Mesendoderm (in vitro differentiated cells): ENCODE measurements at regions not wholly inside any gene's neighbourhood (a gene's known extent, or its start where the extent isn't known, plus 50 kb on each side); places are given as distances from the start of the nearest gene placed in this dataset.

Source experiments
- DNase-seq: peaks from one replicate; pipeline ENCODE4 v3.0.0; 2013
- H2AK5ac ChIP-seq: 2 replicates; pipeline ENCODE4 v1.6.1; 2013; ENCODE audit warnings: low read length, inconsistent platforms
- H2BK120ac ChIP-seq: 2 replicates; pipeline ENCODE4 v1.6.1; 2013; ENCODE audit warnings: low read depth, mild to moderate bottlenecking, low read length, moderate library complexity, mixed read lengths
- H2BK15ac ChIP-seq: replicated peaks from 2 replicates; pipeline ENCODE4 v1.6.1; 2013; ENCODE audit warnings: low read depth, mild to moderate bottlenecking, moderate library complexity
- H2BK5ac ChIP-seq: 2 replicates; pipeline ENCODE4 v1.6.1; 2013; ENCODE audit warnings: low read length, inconsistent platforms
- H3K18ac ChIP-seq: 2 replicates; pipeline ENCODE4 v1.6.1; 2013; ENCODE audit warnings: mild to moderate bottlenecking, low read length, mixed read lengths
- H3K23ac ChIP-seq: one replicate; pipeline ENCODE4 v1.6.1; 2013; ENCODE audit warnings: low read length
- H3K27ac ChIP-seq: 2 replicates; pipeline ENCODE4 v1.5.1; 2013; ENCODE audit warnings: low read depth, mild to moderate bottlenecking, inconsistent platforms, low read length, moderate library complexity
- H3K27me3 ChIP-seq: 2 replicates; pipeline ENCODE4 v1.6.1; 2013; ENCODE audit warnings: low read length, control low read depth, mild to moderate bottlenecking, inconsistent platforms; ENCODE audit not compliant: insufficient read depth, poor library complexity
- H3K36me3 ChIP-seq: 2 replicates; pipeline ENCODE4 v1.6.1; 2013; ENCODE audit warnings: low read length, inconsistent platforms; ENCODE audit not compliant: control insufficient read depth, insufficient read depth
- H3K4ac ChIP-seq: one replicate; pipeline ENCODE4 v1.6.1; 2013; ENCODE audit warnings: low read depth, mild to moderate bottlenecking, low read length, moderate library complexity
- H3K4me1 ChIP-seq: 2 replicates; pipeline ENCODE4 v1.6.1; 2013; ENCODE audit warnings: low read depth, low read length, inconsistent platforms; ENCODE audit not compliant: control insufficient read depth
- H3K4me2 ChIP-seq: 2 replicates; pipeline ENCODE4 v1.6.1; 2013; ENCODE audit warnings: low read length
- H3K4me3 ChIP-seq: 2 replicates; pipeline ENCODE4 v1.5.1; 2013; ENCODE audit warnings: mild to moderate bottlenecking, low read length
- H3K56ac ChIP-seq: one replicate; pipeline ENCODE4 v1.6.1; 2013; ENCODE audit warnings: low read length
- H3K79me1 ChIP-seq: 2 replicates; pipeline ENCODE4 v1.6.1; 2013; ENCODE audit warnings: low read length, inconsistent platforms
- H3K79me2 ChIP-seq: 2 replicates; pipeline ENCODE4 v1.6.1; 2013; ENCODE audit warnings: mild to moderate bottlenecking, low read length; ENCODE audit not compliant: control insufficient read depth, insufficient read depth
- H3K9ac ChIP-seq: 2 replicates; pipeline ENCODE4 v1.6.1; 2013; ENCODE audit warnings: low read length, inconsistent platforms
- H4K5ac ChIP-seq: one replicate; pipeline ENCODE4 v1.6.1; 2013; ENCODE audit warnings: low read length
- H4K8ac ChIP-seq: one replicate; pipeline ENCODE4 v1.6.1; 2013; ENCODE audit warnings: low read depth, mild to moderate bottlenecking, control low read depth, low read length, moderate library complexity
- WGBS: extraction: QIAGEN DNeasy Blood & Tissue Kit; methylation state at CpG from one replicate; pipeline ENCODE4 v1.1.7; 2013; ENCODE audit warnings: low lambda C conversion rate, missing lambda C conversion rate; ENCODE audit not compliant: insufficient coverage; ENCODE audit errors: extremely low coverage; 5-methylcytosine and 5-hydroxymethylcytosine counted together

- Histone ChIP-seq H2BK15ac (no peak overlapping the region), H3K79me2 (no peaks in the 10 kb centered on the region), H3K23ac (no peak overlapping the region), H2BK5ac (no peak overlapping the region), H3K79me1 (no peaks in the 10 kb centered on the region), H4K8ac (no peak overlapping the region), H2BK120ac (no peak overlapping the region), H3K18ac (no peak overlapping the region), H3K4ac (no peak overlapping the region), H3K4me1 (no peaks in the 10 kb centered on the region), H3K4me2 (no peak overlapping the region), H3K27me3 (no peaks in the 10 kb centered on the region), H2AK5ac (no peak overlapping the region), H3K4me3 (no peak overlapping the region), H3K9ac (no peak overlapping the region), H3K36me3 (no peaks in the 10 kb centered on the region), H3K27ac (no peak overlapping the region), H3K56ac (no peak overlapping the region), H4K5ac (no peak overlapping the region)
- WGBS: no CpG with 5 or more reads among the region's 3 CpGs
- DNase-seq: no peak
Observed at GRCh38 chr1:115577513-115577912, 64.3 kb upstream of the VANGL1 start.

GRCh38 chr1:115575661-115576060 lies 66.1 kb upstream of the VANGL1 start:
- no peak overlapping the region for H3K9ac ChIP-seq
- H3K4ac ChIP-seq: no peak overlapping the region
- H2BK120ac ChIP-seq: no peak overlapping the region
- H4K5ac ChIP-seq: no peak overlapping the region
- H3K27me3 ChIP-seq: no peaks in the 10 kb centered on the region
- H3K4me1 ChIP-seq: no peaks in the 10 kb centered on the region
- no peak overlapping the region for H3K4me2 ChIP-seq
- H3K27ac ChIP-seq: no peak overlapping the region
- H2AK5ac ChIP-seq: no peak overlapping the region
- peak; percentile 67 for DNase-seq
- H3K56ac ChIP-seq: no peak overlapping the region
- no peak overlapping the region for H3K18ac ChIP-seq
- no peak overlapping the region for H3K23ac ChIP-seq
- no peak overlapping the region for H2BK5ac ChIP-seq
- no peaks in the 10 kb centered on the region for H3K79me1 ChIP-seq
- H3K79me2 ChIP-seq: no peaks in the 10 kb centered on the region
- no peaks in the 10 kb centered on the region for H3K36me3 ChIP-seq
- no peak overlapping the region for H4K8ac ChIP-seq
- no peak overlapping the region for H2BK15ac ChIP-seq
- H3K4me3 ChIP-seq: no peak overlapping the region

GRCh38 chr1:115572710-115573109 lies 69.1 kb upstream of the VANGL1 start:
- no peak overlapping the region for H4K5ac ChIP-seq

GRCh38 chr1:115567431-115567830 lies 74.3 kb upstream of the VANGL1 start:
- Histone ChIP-seq H4K8ac (no peak overlapping the region), H3K9ac (no peak overlapping the region), H3K23ac (no peak overlapping the region), H3K4me2 (no peak overlapping the region), H3K18ac (no peak overlapping the region), H2BK5ac (no peak overlapping the region), H3K56ac (no peak overlapping the region), H3K4me3 (no peak overlapping the region), H3K79me1 (no peaks in the 10 kb centered on the region), H3K79me2 (no peaks in the 10 kb centered on the region), H3K4me1 (no peaks in the 10 kb centered on the region), H2AK5ac (no peak overlapping the region), H3K27ac (no peak overlapping the region), H3K36me3 (no peaks in the 10 kb centered on the region), H4K5ac (no peak overlapping the region), H3K4ac (no peak overlapping the region), H2BK15ac (no peak overlapping the region), H3K27me3 (no peaks in the 10 kb centered on the region), H2BK120ac (no peak overlapping the region)
- DNase-seq: no peak

More at GRCh38 chr1:115572710-115573109, 69.1 kb upstream of the VANGL1 start:
- no peak overlapping the region for H3K4ac ChIP-seq
- no peak overlapping the region for H2BK5ac ChIP-seq
- no peaks in the 10 kb centered on the region for H3K79me1 ChIP-seq
- no peak overlapping the region for H3K27ac ChIP-seq
- H3K4me1 ChIP-seq: no peaks in the 10 kb centered on the region
- H3K18ac ChIP-seq: no peak overlapping the region
- no peak overlapping the region for H3K56ac ChIP-seq
- no peak overlapping the region for H3K4me2 ChIP-seq
- no peak overlapping the region for H2AK5ac ChIP-seq
- H3K23ac ChIP-seq: no peak overlapping the region
- H4K8ac ChIP-seq: no peak overlapping the region
- H3K4me3 ChIP-seq: no peak overlapping the region
- H2BK120ac ChIP-seq: no peak overlapping the region
- no peak overlapping the region for H2BK15ac ChIP-seq
- no peaks in the 10 kb centered on the region for H3K79me2 ChIP-seq
- no peak overlapping the region for H3K9ac ChIP-seq
- no peaks in the 10 kb centered on the region for H3K36me3 ChIP-seq
- DNase-seq: no peak
- WGBS: no CpG with 5 or more reads among the region's 1 CpG
- no peaks in the 10 kb centered on the region for H3K27me3 ChIP-seq

- no peaks in the 10 kb centered on the region for H3K4me1 ChIP-seq
- H2BK120ac ChIP-seq: no peak overlapping the region
- no peak overlapping the region for H4K5ac ChIP-seq
- H2BK5ac ChIP-seq: no peak overlapping the region
- no CpG with 5 or more reads among the region's 3 CpGs for WGBS
- no peak overlapping the region for H2AK5ac ChIP-seq
- H3K36me3 ChIP-seq: no peaks in the 10 kb centered on the region
- H3K4me3 ChIP-seq: no peak overlapping the region
- no peak overlapping the region for H3K27ac ChIP-seq
- H3K4ac ChIP-seq: no peak overlapping the region
- H3K9ac ChIP-seq: no peak overlapping the region
- no peaks in the 10 kb centered on the region for H3K27me3 ChIP-seq
- no peak for DNase-seq
- no peaks in the 10 kb centered on the region for H3K79me2 ChIP-seq
- no peak overlapping the region for H3K18ac ChIP-seq
- no peak overlapping the region for H3K56ac ChIP-seq
- no peak overlapping the region for H3K4me2 ChIP-seq
- no peak overlapping the region for H4K8ac ChIP-seq
- no peak overlapping the region for H3K23ac ChIP-seq
- no peaks in the 10 kb centered on the region for H3K79me1 ChIP-seq
- no peak overlapping the region for H2BK15ac ChIP-seq
Observed at GRCh38 chr1:115565791-115566190, 76.0 kb upstream of the VANGL1 start.

GRCh38 chr1:115565353-115565752 lies 76.4 kb upstream of the VANGL1 start:
- DNase-seq: no peak
- no CpG with 5 or more reads among the region's 3 CpGs for WGBS

More at GRCh38 chr1:115565353-115565752, 76.4 kb upstream of the VANGL1 start:
- no peak overlapping the region for H2AK5ac ChIP-seq
- no peak overlapping the region for H4K8ac ChIP-seq
- no peak overlapping the region for H2BK15ac ChIP-seq
- H3K9ac ChIP-seq: no peak overlapping the region
- H3K4me1 ChIP-seq: no peaks in the 10 kb centered on the region
- H3K23ac ChIP-seq: no peak overlapping the region
- H3K4me2 ChIP-seq: no peak overlapping the region
- no peak overlapping the region for H2BK120ac ChIP-seq
- H4K5ac ChIP-seq: no peak overlapping the region
- no peak overlapping the region for H2BK5ac ChIP-seq
- no peak overlapping the region for H3K56ac ChIP-seq
- H3K36me3 ChIP-seq: no peaks in the 10 kb centered on the region
- H3K27me3 ChIP-seq: no peaks in the 10 kb centered on the region
- no peak overlapping the region for H3K27ac ChIP-seq
- no peak overlapping the region for H3K4me3 ChIP-seq
- no peak overlapping the region for H3K18ac ChIP-seq
- no peaks in the 10 kb centered on the region for H3K79me2 ChIP-seq
- no peaks in the 10 kb centered on the region for H3K79me1 ChIP-seq
- H3K4ac ChIP-seq: no peak overlapping the region
